ENCODE measurements at regions not wholly inside any gene's neighbourhood (a gene's known extent, or its start where the extent isn't known, plus 50 kb on each side); places are given as distances from the start of the nearest gene placed in this dataset.

DNA sequence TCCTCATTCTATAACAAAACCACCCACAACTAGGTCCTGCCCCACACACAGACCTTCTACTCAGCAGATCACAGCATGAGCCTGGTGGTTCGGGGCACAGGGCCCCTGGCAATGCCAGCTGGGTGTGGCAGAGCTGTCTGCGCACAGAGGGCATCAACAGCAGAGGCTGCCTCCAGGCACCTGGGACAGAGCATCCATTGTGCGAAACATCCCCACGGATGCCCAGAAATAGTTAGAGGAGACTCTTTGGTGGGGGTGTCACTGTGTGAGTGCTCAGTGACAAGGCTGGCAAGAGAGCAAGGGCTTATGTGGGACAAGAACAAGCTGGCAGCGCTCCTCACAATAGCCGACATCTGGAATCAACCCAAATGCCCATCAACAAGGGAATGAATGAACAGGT lies 487.4 kb upstream of the PROK2 start:
- Histone ChIP-seq H3K4me3 (ENCODE audit: insufficient read depth, low read depth, low read length) (no peak overlapping the region), H3K4me1 (ENCODE audit: insufficient read depth, low read length) (peaks cover 40% of the 10 kb centered on the region), H3K79me2 (ENCODE audit: insufficient read depth, low read length) (no peaks in the 10 kb centered on the region), H3K4me2 (ENCODE audit: low read length) (no peak overlapping the region), H3K36me3 (ENCODE audit: insufficient read depth, low read length) (no peaks in the 10 kb centered on the region), H3K27me3 (ENCODE audit: insufficient read depth, low read length) (peaks cover 2% of the 10 kb centered on the region), H3K9ac (ENCODE audit: low read length) (no peak overlapping the region), H3K9me3 (ENCODE audit: insufficient read depth, low read depth, low read length) (no peaks in the 10 kb centered on the region), H3K27ac (ENCODE audit: low read depth, low read length) (no peak overlapping the region), H2AFZ (ENCODE audit: low read depth, low read length) (no peak overlapping the region), H4K20me1 (ENCODE audit: insufficient read depth, low read length) (no peaks in the 10 kb centered on the region)
- peaks cover 2% of the 10 kb centered on the region for H3K27me3 Mint-ChIP-seq (ENCODE audit: low read depth, unreplicated experiment)
- DNase-seq (ENCODE audit: low read depth) (no peak), FAIRE-seq (no peak)
- no peaks in the 10 kb centered on the region for H3K36me3 Mint-ChIP-seq (ENCODE audit: low read depth, unreplicated experiment)
- H3K4me3 Mint-ChIP-seq (ENCODE audit: unreplicated experiment): no peak overlapping the region
- H3K27ac Mint-ChIP-seq (ENCODE audit: unreplicated experiment): peak overlapping the region; percentile 66
- TF ChIP-seq CTCF (IDR thresholded peaks at IDR 0.05; ENCODE audit: insufficient read depth, low read depth, low read length) (no peak), EZH2 (IDR thresholded peaks at IDR 0.05; ENCODE audit: insufficient read depth, low read length) (no peak)
- H3K9me3 Mint-ChIP-seq (ENCODE audit: unreplicated experiment): no peaks in the 10 kb centered on the region
- peaks cover 62% of the 10 kb centered on the region for H3K4me1 Mint-ChIP-seq (ENCODE audit: low read depth, unreplicated experiment)

GRCh38 chr3:72271923-72272322 lies 487.0 kb upstream of the PROK2 start:
- Histone ChIP-seq H3K27me3 (ENCODE audit: insufficient read depth, low read length) (no peaks in the 10 kb centered on the region), H4K20me1 (ENCODE audit: insufficient read depth, low read length) (no peaks in the 10 kb centered on the region), H3K9ac (ENCODE audit: low read length) (no peak overlapping the region), H2AFZ (ENCODE audit: low read depth, low read length) (no peak overlapping the region), H3K36me3 (ENCODE audit: insufficient read depth, low read length) (no peaks in the 10 kb centered on the region), H3K27ac (ENCODE audit: low read depth, low read length) (no peak overlapping the region), H3K79me2 (ENCODE audit: insufficient read depth, low read length) (no peaks in the 10 kb centered on the region), H3K4me2 (ENCODE audit: low read length) (no peak overlapping the region), H3K4me3 (ENCODE audit: insufficient read depth, low read depth, low read length) (no peak overlapping the region), H3K9me3 (ENCODE audit: insufficient read depth, low read depth, low read length) (no peaks in the 10 kb centered on the region), H3K4me1 (ENCODE audit: insufficient read depth, low read length) (peaks cover 40% of the 10 kb centered on the region)
- no peaks in the 10 kb centered on the region for H3K9me3 Mint-ChIP-seq (ENCODE audit: unreplicated experiment)
- no peaks in the 10 kb centered on the region for H3K36me3 Mint-ChIP-seq (ENCODE audit: low read depth, unreplicated experiment)
- H3K4me1 Mint-ChIP-seq (ENCODE audit: low read depth, unreplicated experiment): peaks cover 62% of the 10 kb centered on the region
- H3K4me3 Mint-ChIP-seq (ENCODE audit: unreplicated experiment): no peak overlapping the region
- FAIRE-seq (no peak), DNase-seq (ENCODE audit: low read depth) (no peak)
- TF ChIP-seq CTCF (IDR thresholded peaks at IDR 0.05; ENCODE audit: insufficient read depth, low read depth, low read length) (no peak), EZH2 (IDR thresholded peaks at IDR 0.05; ENCODE audit: insufficient read depth, low read length) (no peak)
- H3K27ac Mint-ChIP-seq (ENCODE audit: unreplicated experiment): peak overlapping the region; percentile 66
- peaks cover 2% of the 10 kb centered on the region for H3K27me3 Mint-ChIP-seq (ENCODE audit: low read depth, unreplicated experiment)

DNA sequence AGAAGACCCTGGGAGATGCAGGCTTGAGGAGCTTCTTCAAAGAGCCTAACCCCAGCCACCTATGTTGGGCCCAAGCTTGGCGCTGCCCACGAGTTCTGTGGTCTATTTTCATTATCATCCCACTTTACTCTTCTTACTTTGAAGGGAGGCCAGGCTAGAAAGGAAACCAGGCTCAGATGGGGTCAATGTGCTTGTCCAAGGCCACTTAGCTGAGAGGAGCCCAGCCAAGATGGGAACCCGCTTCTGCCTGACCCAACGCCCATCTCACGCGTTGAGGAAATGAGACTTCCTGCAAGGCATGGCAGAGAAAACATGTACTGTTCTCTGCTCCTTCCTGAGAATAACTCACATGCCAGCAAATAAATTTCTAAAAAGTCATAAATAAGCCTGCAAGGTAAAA lies 486.3 kb upstream of the PROK2 start:
- DNase-seq (ENCODE audit: low read depth): no peak
- H3K4me3 ChIP-seq (ENCODE audit: insufficient read depth, low read depth, low read length): no peak overlapping the region
- FAIRE-seq: no peak
- Mint-ChIP-seq H3K4me3 (ENCODE audit: unreplicated experiment) (no peak overlapping the region), H3K4me1 (ENCODE audit: low read depth, unreplicated experiment) (peaks cover 62% of the 10 kb centered on the region), H3K27ac (ENCODE audit: unreplicated experiment) (peak overlapping the region; percentile 30), H3K9me3 (ENCODE audit: unreplicated experiment) (no peaks in the 10 kb centered on the region), H3K27me3 (ENCODE audit: low read depth, unreplicated experiment) (peaks cover under 1% of the 10 kb centered on the region), H3K36me3 (ENCODE audit: low read depth, unreplicated experiment) (no peaks in the 10 kb centered on the region)
- H3K4me2 ChIP-seq (ENCODE audit: low read length): no peak overlapping the region
- no peaks in the 10 kb centered on the region for H4K20me1 ChIP-seq (ENCODE audit: insufficient read depth, low read length)
- H3K9me3 ChIP-seq (ENCODE audit: insufficient read depth, low read depth, low read length): no peaks in the 10 kb centered on the region
- H3K36me3 ChIP-seq (ENCODE audit: insufficient read depth, low read length): no peaks in the 10 kb centered on the region
- H3K4me1 ChIP-seq (ENCODE audit: insufficient read depth, low read length): peaks cover 40% of the 10 kb centered on the region
- no peaks in the 10 kb centered on the region for H3K79me2 ChIP-seq (ENCODE audit: insufficient read depth, low read length)
- no peak overlapping the region for H2AFZ ChIP-seq (ENCODE audit: low read depth, low read length)
- no peak overlapping the region for H3K9ac ChIP-seq (ENCODE audit: low read length)
- TF ChIP-seq EZH2 (IDR thresholded peaks at IDR 0.05; ENCODE audit: insufficient read depth, low read length) (no peak), CTCF (IDR thresholded peaks at IDR 0.05; ENCODE audit: insufficient read depth, low read depth, low read length) (no peak)
- peaks cover 2% of the 10 kb centered on the region for H3K27me3 ChIP-seq (ENCODE audit: insufficient read depth, low read length)
- H3K27ac ChIP-seq (ENCODE audit: low read depth, low read length): no peak overlapping the region

Data from astrocyte (in vitro differentiated cells and primary cell).